ENCODE measurements at regions not wholly inside any gene's neighbourhood (a gene's known extent, or its start where the extent isn't known, plus 50 kb on each side); places are given as distances from the start of the nearest gene placed in this dataset.

GRCh38 chr1:104761961-104762570, 1012.4 kb downstream of the AMY1C start:
- ATAC-seq (ENCODE audit: low FRiP score in 2 of 2) (no peak), DNase-seq (no peak)
- Histone ChIP-seq H3K4me3 (no peak overlapping the region), H3K4me1 (no peaks in the 10 kb centered on the region), H3K27ac (no peak overlapping the region), H3K9me3 (no peaks in the 10 kb centered on the region), H3K27me3 (no peaks in the 10 kb centered on the region), H3K36me3 (no peaks in the 10 kb centered on the region)
- WGBS, 2 donors: 77 to 85% methylated on average over 7 of the region's 7 CpGs
- TF ChIP-seq EP300 (IDR thresholded peaks at IDR 0.05) (no peak), POLR2A (IDR thresholded peaks at IDR 0.05) (no peak), CTCF (IDR thresholded peaks at IDR 0.05) (no peak), POLR2AphosphoS5 (IDR thresholded peaks at IDR 0.05) (no peak)

GRCh38 chr1:104765085-104765484, 1015.4 kb downstream of the AMY1C start:
- no peaks in the 10 kb centered on the region for H3K27me3 ChIP-seq
- 27 to 43% methylated on average over 1 of the region's 1 CpG for WGBS, 2 donors
- no peak overlapping the region for H3K4me3 ChIP-seq
- TF ChIP-seq EP300 (IDR thresholded peaks at IDR 0.05) (no peak), POLR2A (IDR thresholded peaks at IDR 0.05) (no peak), CTCF (IDR thresholded peaks at IDR 0.05) (no peak), POLR2AphosphoS5 (IDR thresholded peaks at IDR 0.05) (no peak)
- DNase-seq (no peak), ATAC-seq (ENCODE audit: low FRiP score in 2 of 2) (peak in 1 of 2 donors; percentile 28)
- H3K36me3 ChIP-seq: no peaks in the 10 kb centered on the region
- no peaks in the 10 kb centered on the region for H3K9me3 ChIP-seq
- no peak overlapping the region for H3K27ac ChIP-seq
- no peaks in the 10 kb centered on the region for H3K4me1 ChIP-seq

GRCh38 chr1:104768466-104768865, 1018.8 kb downstream of the AMY1C start:
- H3K27me3 ChIP-seq: no peaks in the 10 kb centered on the region
- no peak overlapping the region for H3K4me3 ChIP-seq
- H3K27ac ChIP-seq: no peak overlapping the region
- DNase-seq: no peak
- H3K36me3 ChIP-seq: no peaks in the 10 kb centered on the region
- no peaks in the 10 kb centered on the region for H3K4me1 ChIP-seq
- 65 to 76% methylated on average over 3 of the region's 3 CpGs for WGBS, 2 donors
- ATAC-seq (ENCODE audit: low FRiP score in 2 of 2): no peak
- TF ChIP-seq POLR2A (IDR thresholded peaks at IDR 0.05) (no peak), EP300 (IDR thresholded peaks at IDR 0.05) (no peak), CTCF (IDR thresholded peaks at IDR 0.05) (no peak), POLR2AphosphoS5 (IDR thresholded peaks at IDR 0.05) (no peak)
- H3K9me3 ChIP-seq: no peaks in the 10 kb centered on the region

- ATAC-seq (ENCODE audit: low FRiP score in 2 of 2) (no peak), DNase-seq (no peak)
- no peaks in the 10 kb centered on the region for H3K36me3 ChIP-seq
- H3K27me3 ChIP-seq: no peaks in the 10 kb centered on the region
- 14 to 17% methylated on average over 6 of the region's 6 CpGs for WGBS, 2 donors
- TF ChIP-seq POLR2A (IDR thresholded peaks at IDR 0.05): no peak
- peak in 5 of 6 experiments; percentile 42 to 60 (median 53) for TF ChIP-seq CTCF (IDR thresholded peaks at IDR 0.05)
- TF ChIP-seq POLR2AphosphoS5 (IDR thresholded peaks at IDR 0.05): no peak
- TF ChIP-seq EP300 (IDR thresholded peaks at IDR 0.05): no peak
- no peak overlapping the region for H3K27ac ChIP-seq
- H3K9me3 ChIP-seq: no peaks in the 10 kb centered on the region
- no peak overlapping the region for H3K4me3 ChIP-seq
- no peaks in the 10 kb centered on the region for H3K4me1 ChIP-seq
Measured at GRCh38 chr1:104780470-104781078, 1030.9 kb downstream of the AMY1C start.
